ENCODE measurements at regions not wholly inside any gene's neighbourhood (a gene's known extent, or its start where the extent isn't known, plus 50 kb on each side); places are given as distances from the start of the nearest gene placed in this dataset.

DNA sequence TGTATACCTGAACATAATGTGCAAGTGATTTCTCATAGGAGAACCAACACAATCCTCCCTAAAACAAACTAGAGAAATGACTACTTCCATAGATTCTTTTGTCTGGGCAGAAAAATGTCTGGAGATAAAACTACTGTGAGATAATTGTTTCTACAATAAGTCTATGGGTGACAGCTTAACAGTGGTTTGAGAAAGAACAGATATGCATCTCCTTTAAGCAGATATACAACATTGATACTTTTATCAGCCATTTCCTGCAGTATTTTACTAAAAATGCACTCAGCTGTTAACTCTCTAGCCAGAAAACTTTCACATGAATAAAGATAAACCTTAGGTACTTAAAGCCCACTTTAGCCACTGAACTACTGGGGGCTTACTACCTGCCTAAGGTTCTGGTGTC is 1132.4 kb downstream of the EFNB2 start:
- no peaks in the 10 kb centered on the region for H3K36me3 ChIP-seq (ENCODE audit: control insufficient read depth in 5 of 5, insufficient read depth in 5 of 5, low read length in 5 of 5)
- H3K27ac ChIP-seq (ENCODE audit: low read depth, low read length), result no peak overlapping the region
- no peak overlapping the region for H3K9ac ChIP-seq (ENCODE audit: low read length in 5 of 5)
- H3K9me3 ChIP-seq (ENCODE audit: control insufficient read depth in 5 of 5, low read length in 5 of 5), result no peaks in the 10 kb centered on the region
- H3K4me1 ChIP-seq (ENCODE audit: control insufficient read depth in 5 of 5, insufficient read depth in 5 of 5, low read length in 5 of 5), result no peaks in the 10 kb centered on the region
- no peaks in the 10 kb centered on the region for H3K27me3 ChIP-seq (ENCODE audit: control insufficient read depth in 5 of 5, insufficient read depth in 4 of 5, low read length in 5 of 5)
- H3K4me3 ChIP-seq (ENCODE audit: low read depth in 1 of 5, low read length in 5 of 5), result no peak overlapping the region

GRCh38 chr13:105395041-105395440 is 1140.4 kb downstream of the EFNB2 start:
- H3K9me3 ChIP-seq (ENCODE audit: control insufficient read depth in 5 of 5, low read length in 5 of 5), result no peaks in the 10 kb centered on the region
- H3K27me3 ChIP-seq (ENCODE audit: control insufficient read depth in 5 of 5, insufficient read depth in 4 of 5, low read length in 5 of 5), result no peaks in the 10 kb centered on the region
- no peaks in the 10 kb centered on the region for H3K4me1 ChIP-seq (ENCODE audit: control insufficient read depth in 5 of 5, insufficient read depth in 5 of 5, low read length in 5 of 5)
- H3K27ac ChIP-seq (ENCODE audit: low read depth, low read length), result no peak overlapping the region
- H3K9ac ChIP-seq (ENCODE audit: low read length in 5 of 5), result no peak overlapping the region
- H3K36me3 ChIP-seq (ENCODE audit: control insufficient read depth in 5 of 5, insufficient read depth in 5 of 5, low read length in 5 of 5), result no peaks in the 10 kb centered on the region
- H3K4me3 ChIP-seq (ENCODE audit: low read depth in 1 of 5, low read length in 5 of 5), result no peak overlapping the region

- no peaks in the 10 kb centered on the region for H3K9me3 ChIP-seq (ENCODE audit: control insufficient read depth in 5 of 5, low read length in 5 of 5)
- H3K27me3 ChIP-seq (ENCODE audit: control insufficient read depth in 5 of 5, insufficient read depth in 4 of 5, low read length in 5 of 5), result no peaks in the 10 kb centered on the region
- H3K27ac ChIP-seq (ENCODE audit: low read depth, low read length), result no peak overlapping the region
- no peaks in the 10 kb centered on the region for H3K36me3 ChIP-seq (ENCODE audit: control insufficient read depth in 5 of 5, insufficient read depth in 5 of 5, low read length in 5 of 5)
- H3K4me1 ChIP-seq (ENCODE audit: control insufficient read depth in 5 of 5, insufficient read depth in 5 of 5, low read length in 5 of 5), result no peaks in the 10 kb centered on the region
- no peak overlapping the region for H3K4me3 ChIP-seq (ENCODE audit: low read depth in 1 of 5, low read length in 5 of 5)
- H3K9ac ChIP-seq (ENCODE audit: low read length in 5 of 5), result no peak overlapping the region
Observed at GRCh38 chr13:105389373-105389772, 1146.1 kb downstream of the EFNB2 start.

- Histone ChIP-seq H3K9me3 (ENCODE audit: control insufficient read depth in 5 of 5, low read length in 5 of 5) (no peaks in the 10 kb centered on the region), H3K4me3 (ENCODE audit: low read depth in 1 of 5, low read length in 5 of 5) (no peak overlapping the region), H3K4me1 (ENCODE audit: control insufficient read depth in 5 of 5, insufficient read depth in 5 of 5, low read length in 5 of 5) (no peaks in the 10 kb centered on the region), H3K27me3 (ENCODE audit: control insufficient read depth in 5 of 5, insufficient read depth in 4 of 5, low read length in 5 of 5) (no peaks in the 10 kb centered on the region), H3K36me3 (ENCODE audit: control insufficient read depth in 5 of 5, insufficient read depth in 5 of 5, low read length in 5 of 5) (no peaks in the 10 kb centered on the region), H3K27ac (ENCODE audit: low read depth, low read length) (no peak overlapping the region), H3K9ac (ENCODE audit: low read length in 5 of 5) (no peak overlapping the region)
Observed at GRCh38 chr13:105377452-105377851, 1158.0 kb downstream of the EFNB2 start.

GRCh38 chr13:105370011-105370650 is 1165.3 kb downstream of the EFNB2 start:
- Histone ChIP-seq H3K4me3 (ENCODE audit: low read depth in 1 of 5, low read length in 5 of 5) (no peak overlapping the region), H3K4me1 (ENCODE audit: control insufficient read depth in 5 of 5, insufficient read depth in 5 of 5, low read length in 5 of 5) (peaks cover 0 to 5% (median 0%) of the 10 kb centered on the region in 5 donors), H3K36me3 (ENCODE audit: control insufficient read depth in 5 of 5, insufficient read depth in 5 of 5, low read length in 5 of 5) (no peaks in the 10 kb centered on the region), H3K27me3 (ENCODE audit: control insufficient read depth in 5 of 5, insufficient read depth in 4 of 5, low read length in 5 of 5) (no peaks in the 10 kb centered on the region), H3K9ac (ENCODE audit: low read length in 5 of 5) (no peak overlapping the region), H3K27ac (ENCODE audit: low read depth, low read length) (no peak overlapping the region), H3K9me3 (ENCODE audit: control insufficient read depth in 5 of 5, low read length in 5 of 5) (peaks cover 0 to 6% (median 0%) of the 10 kb centered on the region in 5 donors)

DNA sequence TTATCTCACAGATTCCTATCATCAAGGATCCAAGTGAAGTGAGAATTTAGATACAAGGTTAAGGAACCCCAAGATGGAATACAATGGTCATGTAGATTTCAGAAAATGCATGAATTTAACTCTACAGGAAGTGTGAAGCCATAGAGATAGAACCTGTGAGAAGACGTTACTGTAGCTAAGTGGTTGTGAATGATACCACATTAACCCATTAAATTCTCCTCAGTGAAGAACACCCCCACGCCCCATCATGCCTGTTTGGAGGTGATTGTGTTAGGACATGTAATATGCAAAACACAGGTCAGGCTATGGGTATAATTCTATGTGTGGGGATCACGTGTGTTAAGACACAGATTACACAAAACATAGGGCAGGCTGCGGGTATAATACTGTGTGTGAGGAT is 1166.7 kb downstream of the EFNB2 start:
- no peak overlapping the region for H3K9ac ChIP-seq (ENCODE audit: low read length in 5 of 5)
- H3K4me1 ChIP-seq (ENCODE audit: control insufficient read depth in 5 of 5, insufficient read depth in 5 of 5, low read length in 5 of 5), result peaks cover 0 to 5% (median 0%) of the 10 kb centered on the region in 5 donors
- no peak overlapping the region for H3K27ac ChIP-seq (ENCODE audit: low read depth, low read length)
- H3K4me3 ChIP-seq (ENCODE audit: low read depth in 1 of 5, low read length in 5 of 5), result no peak overlapping the region
- H3K36me3 ChIP-seq (ENCODE audit: control insufficient read depth in 5 of 5, insufficient read depth in 5 of 5, low read length in 5 of 5), result no peaks in the 10 kb centered on the region
- peaks cover 0 to 6% (median 0%) of the 10 kb centered on the region in 5 donors for H3K9me3 ChIP-seq (ENCODE audit: control insufficient read depth in 5 of 5, low read length in 5 of 5)
- no peaks in the 10 kb centered on the region for H3K27me3 ChIP-seq (ENCODE audit: control insufficient read depth in 5 of 5, insufficient read depth in 4 of 5, low read length in 5 of 5)

- Histone ChIP-seq H3K9ac (ENCODE audit: low read length in 5 of 5) (no peak overlapping the region), H3K4me1 (ENCODE audit: control insufficient read depth in 5 of 5, insufficient read depth in 5 of 5, low read length in 5 of 5) (peaks cover 0 to 5% (median 0%) of the 10 kb centered on the region in 5 donors), H3K9me3 (ENCODE audit: control insufficient read depth in 5 of 5, low read length in 5 of 5) (no peaks in the 10 kb centered on the region), H3K4me3 (ENCODE audit: low read depth in 1 of 5, low read length in 5 of 5) (no peak overlapping the region), H3K27me3 (ENCODE audit: control insufficient read depth in 5 of 5, insufficient read depth in 4 of 5, low read length in 5 of 5) (no peaks in the 10 kb centered on the region), H3K27ac (ENCODE audit: low read depth, low read length) (no peak overlapping the region), H3K36me3 (ENCODE audit: control insufficient read depth in 5 of 5, insufficient read depth in 5 of 5, low read length in 5 of 5) (no peaks in the 10 kb centered on the region)
Observed at GRCh38 chr13:105365831-105366230, 1169.6 kb downstream of the EFNB2 start.

DNA sequence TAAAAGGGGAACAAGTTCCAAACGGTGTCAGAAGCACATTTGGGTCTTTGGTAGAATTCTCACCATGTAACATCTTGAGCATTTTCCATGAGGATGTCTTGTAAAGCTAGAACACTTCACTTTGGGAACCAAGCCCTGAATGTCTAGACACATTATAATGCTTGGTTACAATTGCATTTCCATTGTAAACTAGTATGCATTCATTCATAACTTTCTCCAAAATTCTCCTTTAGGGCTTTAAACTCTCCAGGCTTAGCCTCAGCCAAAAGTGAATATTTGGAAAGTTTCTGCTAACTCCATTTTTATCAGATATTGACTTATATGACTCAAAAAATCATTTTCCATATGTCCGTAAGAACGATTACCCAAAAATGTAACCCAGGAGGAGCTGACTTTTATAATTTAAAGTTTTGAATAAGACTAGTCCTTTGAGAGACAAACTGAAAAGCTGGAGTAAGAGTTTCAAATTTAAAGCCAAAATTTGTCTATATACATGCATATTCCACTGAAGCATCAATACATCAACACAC is 1170.4 kb downstream of the EFNB2 start:
- Histone ChIP-seq H3K27me3 (ENCODE audit: control insufficient read depth in 5 of 5, insufficient read depth in 4 of 5, low read length in 5 of 5) (no peaks in the 10 kb centered on the region), H3K9ac (ENCODE audit: low read length in 5 of 5) (no peak overlapping the region), H3K9me3 (ENCODE audit: control insufficient read depth in 5 of 5, low read length in 5 of 5) (no peaks in the 10 kb centered on the region), H3K27ac (ENCODE audit: low read depth, low read length) (no peak overlapping the region), H3K4me3 (ENCODE audit: low read depth in 1 of 5, low read length in 5 of 5) (no peak overlapping the region), H3K4me1 (ENCODE audit: control insufficient read depth in 5 of 5, insufficient read depth in 5 of 5, low read length in 5 of 5) (peaks cover 0 to 2% (median 0%) of the 10 kb centered on the region in 5 donors), H3K36me3 (ENCODE audit: control insufficient read depth in 5 of 5, insufficient read depth in 5 of 5, low read length in 5 of 5) (no peaks in the 10 kb centered on the region)

GRCh38 chr13:105364191-105364590 is 1171.3 kb downstream of the EFNB2 start:
- Histone ChIP-seq H3K9me3 (ENCODE audit: control insufficient read depth in 5 of 5, low read length in 5 of 5) (no peaks in the 10 kb centered on the region), H3K9ac (ENCODE audit: low read length in 5 of 5) (no peak overlapping the region), H3K4me3 (ENCODE audit: low read depth in 1 of 5, low read length in 5 of 5) (no peak overlapping the region), H3K27ac (ENCODE audit: low read depth, low read length) (no peak overlapping the region), H3K36me3 (ENCODE audit: control insufficient read depth in 5 of 5, insufficient read depth in 5 of 5, low read length in 5 of 5) (no peaks in the 10 kb centered on the region), H3K4me1 (ENCODE audit: control insufficient read depth in 5 of 5, insufficient read depth in 5 of 5, low read length in 5 of 5) (peaks cover 0 to 2% (median 0%) of the 10 kb centered on the region in 5 donors), H3K27me3 (ENCODE audit: control insufficient read depth in 5 of 5, insufficient read depth in 4 of 5, low read length in 5 of 5) (no peaks in the 10 kb centered on the region)

DNA sequence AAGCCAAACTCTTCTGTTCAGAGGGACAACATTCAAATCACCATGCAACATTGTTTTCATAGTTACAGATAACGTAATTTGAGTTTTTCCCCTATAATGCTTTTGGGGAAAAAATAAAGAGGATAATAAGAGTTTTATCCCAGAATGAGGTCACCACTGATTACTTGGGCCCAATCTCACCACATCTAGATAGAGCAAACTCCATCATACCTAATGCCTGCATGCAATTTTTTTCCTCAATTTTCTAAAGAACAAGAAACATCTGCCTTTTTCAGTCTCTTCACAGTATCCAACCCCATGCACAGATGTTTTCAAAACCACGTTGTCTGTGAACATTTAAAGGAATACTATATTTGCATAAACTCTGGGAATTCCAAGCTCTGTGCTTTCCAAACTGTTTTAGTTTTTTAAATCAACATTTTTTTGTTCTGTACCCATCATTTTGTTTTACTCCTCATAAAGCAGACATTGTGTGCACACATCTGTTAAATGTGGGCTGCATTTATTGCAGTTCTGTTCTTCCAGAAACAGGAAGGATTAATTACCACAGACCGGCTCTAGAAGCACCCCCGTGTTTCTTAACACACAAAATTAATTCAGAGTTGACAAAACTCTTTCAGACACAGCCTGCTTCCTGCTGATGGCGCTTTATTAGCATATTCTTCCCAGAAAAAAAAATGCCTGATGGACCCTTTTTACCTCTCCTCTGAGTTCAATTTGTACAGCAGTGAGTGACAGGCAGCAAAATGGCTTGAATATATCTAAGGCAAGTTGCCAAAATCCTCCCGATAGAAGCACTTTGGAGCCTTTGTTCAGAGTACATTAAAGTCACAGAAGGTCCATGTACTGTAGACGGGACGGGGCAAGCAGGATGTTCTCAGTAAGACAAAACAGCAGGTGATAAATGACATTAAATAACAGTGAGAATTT is 1171.9 kb downstream of the EFNB2 start:
- Histone ChIP-seq H3K4me3 (ENCODE audit: low read depth in 1 of 5, low read length in 5 of 5) (no peak overlapping the region), H3K27me3 (ENCODE audit: control insufficient read depth in 5 of 5, insufficient read depth in 4 of 5, low read length in 5 of 5) (no peaks in the 10 kb centered on the region), H3K36me3 (ENCODE audit: control insufficient read depth in 5 of 5, insufficient read depth in 5 of 5, low read length in 5 of 5) (no peaks in the 10 kb centered on the region), H3K27ac (ENCODE audit: low read depth, low read length) (no peak overlapping the region), H3K4me1 (ENCODE audit: control insufficient read depth in 5 of 5, insufficient read depth in 5 of 5, low read length in 5 of 5) (peaks cover 0 to 2% (median 0%) of the 10 kb centered on the region in 5 donors), H3K9ac (ENCODE audit: low read length in 5 of 5) (no peak overlapping the region), H3K9me3 (ENCODE audit: control insufficient read depth in 5 of 5, low read length in 5 of 5) (no peaks in the 10 kb centered on the region)

Data from subcutaneous abdominal adipose tissue (tissue), 5 donors.